ENCODE measurements at regions not wholly inside any gene's neighbourhood (a gene's known extent, or its start where the extent isn't known, plus 50 kb on each side); places are given as distances from the start of the nearest gene placed in this dataset.
A peak's percentile ranks its signal among the peaks of the same experiment; 100 is the strongest.
"Not testable (repeated sequence)": the region's sequence is repeated elsewhere in the genome, so short reads cannot be mapped to it uniquely, and the experiment has no call there.

- DNase-seq = no peak
Observed at GRCh38 chr6:99219788-99220187, 129.7 kb downstream of the FAXC start.

GRCh38 chr6:99216959-99217358, 132.5 kb downstream of the FAXC start:
- DNase-seq = no peak

DNA sequence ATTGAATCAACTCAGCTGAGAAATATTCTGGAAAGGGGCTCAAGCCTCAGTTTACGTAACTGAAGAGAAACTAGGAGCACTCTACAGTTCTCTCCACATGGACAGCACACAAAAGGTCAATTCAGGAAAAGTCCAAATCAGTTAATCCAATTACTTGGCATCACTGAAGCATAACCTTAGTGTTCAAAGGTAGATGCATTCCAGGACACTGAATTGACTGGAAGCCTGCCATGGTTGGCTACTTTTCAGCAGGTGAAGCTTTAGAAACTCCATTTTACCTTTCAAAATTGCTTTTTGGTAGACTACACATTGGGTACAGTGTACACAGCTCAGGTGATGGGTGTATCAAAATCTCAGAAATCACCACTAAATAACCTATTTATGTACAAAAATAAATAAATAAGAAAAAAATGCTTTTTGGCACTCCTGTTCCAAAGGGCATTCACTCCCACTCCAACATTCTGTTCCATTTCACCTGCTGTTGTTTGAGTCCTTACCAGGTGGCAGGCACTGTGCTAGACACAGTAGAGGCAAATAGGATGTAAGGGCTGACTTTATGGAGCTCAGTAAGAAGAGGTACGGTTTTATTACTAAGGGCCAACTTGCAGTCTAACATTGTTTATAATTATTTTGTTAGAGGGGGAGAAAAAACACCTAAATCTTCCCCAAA, 153.4 kb downstream of the FAXC start:
- no peak for DNase-seq

DNA sequence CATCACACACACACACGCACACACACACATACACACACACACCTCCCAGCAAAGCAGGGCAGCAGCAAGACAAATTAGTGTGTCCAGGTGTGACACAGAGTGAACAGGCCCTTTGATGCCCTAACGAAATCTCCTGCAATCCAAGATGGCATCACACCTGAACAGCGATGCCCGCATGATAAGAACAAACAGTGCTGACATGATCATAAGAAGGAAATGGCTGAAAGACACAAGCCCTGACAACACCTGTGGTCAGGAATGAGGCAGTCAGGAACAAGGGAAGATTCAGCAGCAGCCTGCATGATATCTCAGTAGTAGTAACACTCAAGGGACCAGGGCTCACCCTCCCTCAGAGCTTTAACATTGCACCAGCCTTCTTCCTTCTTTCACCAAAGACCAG, 156.9 kb downstream of the FAXC start:
- DNase-seq = no peak

GRCh38 chr6:99189823-99190721, 159.4 kb downstream of the FAXC start:
- no peak for DNase-seq

- no peak for DNase-seq
Observed at GRCh38 chr6:99187429-99187828, 162.0 kb downstream of the FAXC start.

DNA sequence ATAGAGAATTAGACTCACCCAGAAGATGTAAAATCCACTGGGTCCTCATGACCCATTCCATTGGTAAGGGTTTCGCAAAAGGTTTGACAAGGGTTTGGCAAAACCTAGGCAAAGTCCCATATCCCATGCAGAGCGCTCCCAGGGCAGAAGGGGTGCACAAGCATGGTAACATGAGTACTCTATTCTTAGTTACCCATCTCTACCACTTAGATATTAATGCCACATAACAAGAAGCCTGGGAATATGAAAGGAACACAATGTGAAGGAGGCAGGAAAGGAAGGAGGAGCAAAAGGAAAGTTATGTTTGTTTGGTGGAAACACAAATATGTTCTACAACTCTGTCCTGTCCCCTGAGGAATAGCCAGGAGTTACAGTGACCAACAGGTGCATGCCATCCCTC, 163.1 kb downstream of the FAXC start:
- no peak for DNase-seq

DNA sequence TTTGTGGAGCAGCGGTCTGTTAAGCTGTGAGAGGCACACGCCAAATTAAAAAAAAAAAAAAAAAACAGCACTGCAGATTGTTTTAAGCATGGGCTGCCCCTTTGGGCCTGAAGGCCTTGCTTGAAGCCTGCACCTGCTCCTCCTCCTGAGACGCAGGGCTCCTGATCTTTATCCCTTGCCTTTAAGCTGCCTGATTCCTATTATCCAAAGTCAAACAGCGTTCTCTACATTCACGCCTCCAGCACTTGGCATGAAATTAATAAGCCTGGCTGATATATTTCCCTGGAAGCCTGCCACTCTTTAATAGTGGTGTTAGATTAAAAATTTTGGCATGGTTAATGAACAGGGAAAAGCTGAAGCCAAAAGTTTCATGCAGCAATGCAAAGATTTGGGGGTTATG, 163.9 kb downstream of the FAXC start:
- DNase-seq = no peak

DNA sequence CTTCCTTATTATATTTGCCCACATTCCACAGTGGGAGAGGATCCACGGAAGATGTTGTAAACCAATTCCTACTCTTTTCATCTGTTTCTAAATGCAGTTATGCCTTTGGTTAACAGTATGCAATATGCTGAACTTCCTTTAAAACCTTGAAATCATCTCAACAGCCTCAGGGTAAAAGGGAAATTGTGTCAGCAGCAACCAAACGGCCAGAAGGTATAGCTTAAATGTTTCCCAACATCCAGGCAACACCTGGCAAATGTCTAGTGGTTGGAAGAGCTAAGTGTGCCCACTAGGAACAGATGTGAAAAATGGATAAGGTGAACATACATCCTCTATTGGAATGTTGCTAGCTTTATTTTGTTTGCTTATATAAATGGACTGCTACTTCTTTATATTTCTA, 164.8 kb downstream of the FAXC start:
- DNase-seq = no peak

DNA sequence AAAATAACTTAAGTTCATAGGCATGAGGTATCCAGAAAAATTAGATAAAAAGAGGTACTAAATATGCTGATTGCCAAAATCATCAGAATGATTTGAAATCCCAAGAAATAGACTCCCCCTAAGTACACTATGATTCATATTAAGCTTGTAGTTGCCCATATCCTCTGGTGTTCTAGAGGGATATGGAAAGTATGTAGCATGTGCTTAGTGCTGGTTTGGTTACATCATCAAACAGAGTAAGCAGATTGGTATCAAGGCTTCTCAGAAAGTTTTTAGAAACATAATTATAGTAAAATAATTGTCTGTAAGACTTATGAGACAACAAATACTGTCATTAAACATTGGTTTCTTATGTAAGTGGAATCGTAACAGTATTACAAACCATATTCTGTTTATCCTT, 166.4 kb downstream of the FAXC start:
- no peak for DNase-seq

GRCh38 chr6:99181174-99181573, 168.3 kb downstream of the FAXC start:
- no peak for DNase-seq

DNA sequence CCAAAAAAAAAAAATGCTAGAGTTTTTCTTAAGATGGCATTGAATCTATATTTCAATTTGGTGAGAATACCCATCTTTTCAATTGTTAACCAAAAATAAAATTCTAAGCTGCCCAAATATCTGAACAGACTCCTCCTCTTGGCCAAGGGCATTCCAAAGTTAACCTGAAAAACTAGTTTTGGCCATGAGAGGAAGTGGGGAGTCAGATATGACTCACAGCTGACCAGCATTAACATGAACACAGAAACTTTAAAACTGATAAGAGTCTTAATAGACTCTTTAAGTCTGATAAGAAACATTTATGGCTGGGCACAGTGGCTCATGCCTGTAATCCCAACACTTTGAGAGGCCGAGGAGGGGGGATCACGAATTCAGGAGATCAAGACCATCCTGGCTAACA, 171.3 kb downstream of the FAXC start:
- DNase-seq = no peak

GRCh38 chr6:99177736-99178135, 171.7 kb downstream of the FAXC start:
- DNase-seq = no peak

- no peak for DNase-seq
Observed at GRCh38 chr6:99165838-99166237, 183.6 kb downstream of the FAXC start.

GRCh38 chr6:99152347-99152643, 197.2 kb downstream of the FAXC start:
- DNase-seq = no peak

DNA sequence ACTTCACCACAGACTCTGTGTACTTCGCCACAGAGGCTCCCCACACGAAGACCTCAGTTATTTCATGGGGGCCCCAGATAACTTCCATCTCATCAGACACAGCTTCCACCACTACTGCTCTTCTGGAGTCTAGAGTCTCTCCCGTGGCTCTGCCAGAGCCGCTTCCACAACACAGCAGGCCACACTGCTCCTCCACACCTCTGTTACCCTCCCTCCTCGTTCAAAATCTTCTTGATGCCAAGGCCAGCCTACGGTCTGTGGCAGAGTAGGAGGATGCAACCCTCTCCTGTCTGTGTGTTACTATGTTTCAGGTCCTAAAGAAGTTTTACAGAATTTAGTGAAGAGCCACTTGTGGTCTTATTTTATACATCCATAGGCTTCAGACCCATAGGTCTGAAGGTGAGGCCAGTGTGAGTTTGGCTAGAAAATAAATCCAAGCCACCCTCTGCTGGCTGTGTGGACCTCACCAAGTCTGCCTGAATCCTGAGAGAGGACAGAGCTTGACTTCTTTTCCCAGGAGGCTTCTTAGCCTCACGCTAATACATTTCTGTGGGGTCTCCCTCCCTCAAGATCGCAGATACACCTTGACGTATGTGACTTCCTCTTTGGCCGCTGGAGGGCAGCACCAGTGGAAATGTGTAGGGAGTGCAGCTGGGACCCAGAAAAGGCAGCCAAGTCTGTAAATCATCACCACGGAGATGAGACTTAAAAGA, 197.7 kb downstream of the FAXC start:
- no peak for DNase-seq

GRCh38 chr6:99148761-99149160, 200.7 kb downstream of the FAXC start:
- no peak for DNase-seq

DNA sequence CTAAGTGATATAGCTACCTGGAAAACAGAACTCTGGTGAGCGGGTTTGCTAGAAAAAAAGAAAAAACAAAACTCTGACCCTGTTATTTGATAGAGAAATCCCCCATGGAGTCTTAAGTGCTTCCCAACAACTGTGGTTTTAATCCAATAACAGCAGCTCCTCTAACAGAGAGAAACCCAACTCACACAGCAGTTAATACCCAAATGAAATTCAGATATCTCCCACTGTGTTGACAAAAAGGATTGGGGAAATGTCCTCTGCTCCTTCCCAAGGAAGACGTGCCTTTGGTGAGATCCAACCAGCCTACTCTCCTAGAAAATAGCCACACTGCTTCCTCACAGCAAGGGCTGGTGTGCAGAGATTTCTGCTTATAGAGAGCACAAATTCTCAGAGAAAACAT, 200.4 kb upstream of the FBXL4 start:
- no peak for DNase-seq

DNA sequence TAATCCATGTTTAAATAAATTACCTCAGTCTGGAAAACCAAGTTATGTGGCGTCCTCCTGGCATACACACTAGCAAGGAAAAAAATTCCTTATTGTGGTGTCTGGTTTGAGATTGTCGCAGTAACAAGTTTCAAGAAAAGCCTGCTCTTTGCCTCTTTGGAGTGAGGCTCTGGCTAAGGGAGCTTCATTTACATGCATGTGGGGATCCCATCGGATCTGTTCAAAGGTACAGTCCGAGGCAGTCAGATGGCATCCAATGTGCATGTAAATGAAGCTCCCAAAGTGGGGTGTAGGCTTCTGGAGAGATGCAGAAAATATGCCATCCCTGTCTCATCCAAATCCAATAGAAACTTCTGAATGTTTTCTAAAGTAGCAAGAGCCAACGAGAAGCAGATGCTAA, 199.5 kb upstream of the FBXL4 start:
- no peak for DNase-seq

DNA sequence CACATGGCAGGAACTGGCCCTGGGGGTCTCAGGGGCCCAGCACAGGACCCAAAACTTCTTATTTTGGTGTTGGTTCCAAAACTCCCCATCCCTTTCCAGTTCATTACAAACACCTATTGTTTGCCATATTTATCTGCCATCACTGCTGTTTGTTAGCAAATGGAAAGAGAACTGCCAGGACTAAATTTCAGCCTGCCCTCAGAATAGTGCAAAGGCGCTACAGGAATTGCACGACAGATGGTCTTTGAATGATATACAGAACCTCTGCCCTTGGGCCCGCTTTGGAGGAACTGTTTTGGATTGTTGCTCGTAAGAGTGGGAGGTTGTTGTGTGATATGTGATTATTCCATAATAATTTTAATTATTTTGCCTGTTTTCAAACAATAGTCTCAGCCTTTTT, 199.0 kb upstream of the FBXL4 start:
- no peak for DNase-seq

DNA sequence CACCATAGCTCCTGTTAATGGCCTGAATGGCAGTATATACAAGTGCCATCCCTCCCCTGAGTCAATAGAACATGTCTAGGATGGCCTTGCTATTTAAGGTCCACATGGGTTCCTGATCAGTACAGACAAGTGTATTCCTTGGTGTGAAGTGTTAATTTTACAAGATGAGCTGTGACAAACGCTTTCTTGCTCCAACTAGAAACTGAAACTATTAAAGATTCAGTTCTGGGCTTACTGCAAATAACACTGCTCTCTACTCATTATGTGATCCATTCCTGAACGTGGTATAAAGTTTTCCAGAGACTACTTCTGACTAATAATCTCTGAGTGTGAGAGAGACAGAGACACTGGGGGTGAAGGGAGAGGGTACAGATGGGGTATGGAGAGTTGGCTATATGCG, 198.0 kb upstream of the FBXL4 start:
- no peak for DNase-seq

- DNase-seq = peak; percentile 7
Observed at GRCh38 chr6:99143108-99143861, 195.5 kb upstream of the FBXL4 start.

DNA sequence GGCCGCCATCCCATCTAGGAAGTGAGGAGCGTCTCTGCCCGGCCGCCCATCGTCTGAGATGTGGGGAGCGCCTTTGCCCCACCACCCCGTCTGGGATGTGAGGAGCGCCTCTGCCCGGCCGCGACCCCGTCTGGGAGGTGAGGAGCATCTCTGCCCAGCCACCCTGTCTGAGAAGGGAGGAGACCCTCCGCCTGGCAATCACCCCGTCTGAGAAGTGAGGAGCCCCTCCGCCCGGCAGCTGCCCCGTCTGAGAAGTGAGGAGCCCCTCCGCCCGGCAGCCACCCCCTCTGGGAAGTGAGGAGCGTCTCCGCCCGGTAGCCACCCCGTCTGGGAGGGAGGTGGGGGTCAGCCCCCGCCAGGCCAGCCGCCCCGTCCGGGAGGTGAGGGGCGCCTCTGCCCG, 194.2 kb upstream of the FBXL4 start:
- DNase-seq = not testable (repeated sequence)

Measured in midbrain (tissue), 1 donor.